T-helper 1 cell treated with Interleukin-12 subunit alpha and Interleukin-12 subunit beta and Interleukin-4 antibody, amounts not matched to agents 30 ng/mL and 1 ng/mL, for 36 hours (primary cell): ENCODE measurements at regions not wholly inside any gene's neighbourhood (a gene's known extent, or its start where the extent isn't known, plus 50 kb on each side); places are given as distances from the start of the nearest gene placed in this dataset.
"Not testable (repeated sequence)": the region's sequence is repeated elsewhere in the genome, so short reads cannot be mapped to it uniquely, and the experiment has no call there.

Source experiments
- intact Hi-C: fragments of 100-400 bp; cut with micrococcal nuclease; formaldehyde crosslinking; loops from one replicate; pipeline ENCODE4 v1.15.1; 2024

DNA sequence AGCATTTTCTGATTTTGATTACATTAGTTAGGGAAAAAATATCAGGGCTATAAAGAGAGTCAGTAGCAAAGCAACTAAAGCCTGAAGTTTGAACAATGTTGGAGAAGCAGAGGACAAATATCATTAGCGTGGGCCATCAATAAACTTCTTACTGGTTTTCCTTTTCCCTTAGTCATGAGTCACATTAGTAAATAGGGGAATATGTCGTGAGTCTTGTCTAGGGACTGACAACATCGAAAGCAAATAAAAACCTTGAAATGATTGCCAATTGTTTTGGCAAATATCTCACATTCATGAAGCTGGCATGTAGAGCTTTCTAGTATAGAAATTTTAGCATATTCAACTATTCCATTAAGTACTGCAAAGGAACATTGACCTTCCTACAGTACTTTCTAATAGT lies 806.0 kb upstream of the SORCS1 start:
- intact Hi-C loops = no loop called here

DNA sequence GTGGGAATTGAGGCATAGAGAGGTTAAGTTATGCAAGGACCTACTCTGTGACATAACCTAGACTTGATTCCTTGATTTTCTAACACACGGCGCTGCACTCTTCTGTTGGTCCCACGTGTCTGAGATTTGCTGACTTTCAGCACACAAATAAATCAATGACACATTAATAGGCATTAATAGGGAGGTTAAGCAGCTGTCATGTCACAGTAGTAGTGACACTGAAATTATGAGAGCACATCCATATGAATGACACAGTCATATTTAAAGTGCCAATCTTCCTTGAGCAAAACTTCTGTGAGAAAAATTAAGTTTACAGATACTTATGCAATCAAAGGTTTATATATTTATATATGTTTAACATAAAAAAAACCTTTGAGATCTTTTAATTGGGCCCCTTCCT lies 805.4 kb upstream of the SORCS1 start:
- intact Hi-C loops = no loop called here

DNA sequence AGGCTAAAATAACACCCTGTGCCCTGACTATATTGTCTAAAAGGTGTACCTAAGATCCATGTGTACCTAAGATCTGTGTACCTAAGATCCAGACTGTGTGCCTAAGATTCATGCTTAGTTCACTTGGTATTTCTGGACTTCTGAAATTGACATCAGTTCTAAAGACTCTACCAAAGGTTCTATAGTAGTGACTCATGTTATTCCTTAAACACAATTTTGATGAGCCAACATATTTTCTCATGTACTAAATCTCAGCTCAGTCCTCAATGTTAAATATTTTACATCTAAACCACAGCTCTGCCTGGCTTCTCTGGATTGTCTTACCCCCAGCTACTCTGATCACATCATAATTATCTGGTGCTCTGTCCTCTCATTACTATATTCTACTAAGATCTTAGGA lies 802.3 kb upstream of the SORCS1 start:
- intact Hi-C loops = no loop called here

DNA sequence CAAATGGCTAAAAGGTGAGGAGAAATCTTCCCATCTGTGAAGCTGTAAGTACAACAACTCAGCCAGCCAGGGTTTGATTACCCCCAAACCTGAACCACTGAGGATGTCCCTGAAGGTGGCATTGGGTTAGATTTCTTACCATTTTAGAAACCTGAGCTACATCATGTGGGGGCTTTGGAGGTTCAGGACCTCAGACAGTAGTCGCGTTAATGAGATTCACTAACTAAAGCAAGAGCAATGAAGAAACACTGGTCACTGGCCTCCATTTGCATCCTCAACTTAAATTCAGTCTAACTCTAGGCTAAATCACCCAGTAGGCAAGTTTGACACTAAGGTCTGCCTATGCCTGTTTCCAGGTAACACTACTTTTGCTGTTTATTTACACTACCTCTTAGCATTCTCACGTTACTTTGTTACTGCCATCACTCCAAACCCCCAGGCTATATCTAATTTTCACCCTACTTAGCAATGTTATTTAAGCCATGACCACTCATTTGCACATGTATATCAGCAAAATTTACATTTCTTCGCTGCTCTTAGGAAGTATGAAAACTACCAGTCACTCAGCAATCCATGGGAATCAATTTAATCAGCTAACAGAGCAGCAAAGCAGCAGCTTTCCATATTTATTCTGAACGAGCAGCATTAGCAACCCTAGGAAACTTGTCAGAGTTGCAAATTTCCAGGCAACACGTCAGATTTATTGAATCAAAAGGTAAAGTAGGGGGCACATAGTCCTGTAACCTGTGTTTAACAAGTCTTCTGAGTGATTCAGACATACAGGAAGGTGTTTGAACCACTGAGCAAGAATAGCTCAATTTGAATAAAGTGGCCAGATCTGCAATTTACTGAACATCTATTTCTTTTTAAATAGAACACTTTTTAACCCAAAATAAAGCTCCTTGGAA lies 788.4 kb upstream of the SORCS1 start:
- intact Hi-C loops = no loop called here

DNA sequence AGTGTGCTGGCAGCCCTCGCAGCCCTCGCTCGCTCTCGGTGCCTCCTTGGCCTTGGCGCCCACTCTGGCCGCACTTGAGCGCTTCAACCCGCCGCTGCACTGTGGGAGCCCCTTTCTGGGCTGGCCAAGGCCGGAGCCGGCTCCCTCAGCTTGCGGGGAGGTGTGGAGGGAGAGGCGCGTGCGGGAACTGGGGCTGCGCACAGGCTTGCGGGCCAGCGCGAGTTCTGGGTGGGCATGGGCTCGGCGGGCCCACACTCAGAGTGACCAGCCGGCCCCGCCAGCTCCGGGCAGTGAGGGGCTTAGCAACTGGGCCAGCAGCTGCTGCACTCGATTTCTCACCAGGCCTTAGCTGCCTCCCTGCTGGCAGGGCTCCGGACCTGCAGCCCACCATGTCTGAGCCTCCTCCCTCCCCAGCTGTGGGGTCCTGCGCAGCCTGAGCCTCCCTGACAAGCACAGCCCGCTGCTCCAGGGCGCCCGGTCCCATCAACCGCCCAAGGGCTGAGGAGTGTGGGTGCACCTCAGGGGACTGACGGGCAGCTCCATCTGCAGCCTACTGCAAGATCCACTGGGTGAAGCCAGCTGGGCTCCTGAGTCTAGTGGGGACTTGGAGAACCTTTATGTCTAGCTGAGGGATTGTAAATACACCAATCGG lies 786.0 kb upstream of the SORCS1 start:
- intact Hi-C loops = not testable (repeated sequence)

DNA sequence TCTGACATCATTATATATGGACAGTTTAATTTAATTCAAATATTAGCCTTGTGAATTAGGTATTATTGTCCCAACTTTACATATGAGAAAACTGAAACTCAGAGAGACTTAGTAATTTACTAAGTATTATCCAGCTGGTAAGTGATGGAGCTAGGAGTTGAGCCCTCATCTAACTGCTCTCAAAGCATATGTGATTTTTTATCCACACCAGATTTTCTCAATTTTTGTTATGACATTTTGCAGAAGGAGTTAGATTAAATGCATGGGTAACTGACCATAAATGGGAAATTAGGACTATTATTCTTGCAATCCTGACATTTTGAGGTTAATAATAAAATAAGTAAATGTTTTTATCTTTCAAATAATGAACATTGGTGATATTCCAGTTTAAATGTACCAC lies 778.3 kb upstream of the SORCS1 start:
- intact Hi-C loops = no loop called here

DNA sequence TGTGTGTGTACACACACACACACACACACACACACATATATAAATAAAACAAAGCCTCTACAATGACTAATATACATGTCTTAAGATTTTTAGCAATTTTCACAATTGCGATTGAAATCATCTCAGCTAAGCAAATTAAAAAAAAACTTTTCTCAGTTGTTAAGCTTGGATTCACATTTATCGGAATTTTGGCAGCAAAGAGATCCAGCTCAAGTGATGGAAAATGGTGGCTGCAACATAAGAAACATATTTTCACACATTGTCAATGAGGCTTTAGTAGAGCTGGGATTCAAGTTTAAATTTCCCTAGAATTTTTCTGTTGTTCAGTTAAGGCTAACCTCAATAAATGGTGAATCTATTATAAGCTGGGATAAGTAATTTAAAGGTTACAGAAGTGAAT lies 768.6 kb upstream of the SORCS1 start:
- intact Hi-C loops = no loop called here

DNA sequence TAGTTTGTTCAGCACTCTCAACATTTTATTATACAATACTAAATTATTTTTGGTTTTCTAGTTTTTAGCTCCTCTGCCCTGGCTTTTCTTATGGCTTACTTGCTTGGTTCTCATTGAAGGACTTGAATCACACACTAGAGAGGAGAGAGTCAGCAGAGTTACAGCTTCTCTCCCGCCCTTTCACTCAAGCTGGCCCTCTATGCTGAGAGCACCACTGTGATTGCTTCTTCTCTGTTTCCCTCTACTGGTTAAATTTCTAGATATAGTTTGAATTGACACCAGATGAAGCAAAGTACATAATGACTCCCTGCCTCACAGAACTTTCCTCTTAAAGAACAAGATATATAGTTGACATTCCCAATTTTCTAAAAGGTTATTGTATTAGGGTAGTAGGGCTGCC lies 767.3 kb upstream of the SORCS1 start:
- intact Hi-C loops = no loop called here

DNA sequence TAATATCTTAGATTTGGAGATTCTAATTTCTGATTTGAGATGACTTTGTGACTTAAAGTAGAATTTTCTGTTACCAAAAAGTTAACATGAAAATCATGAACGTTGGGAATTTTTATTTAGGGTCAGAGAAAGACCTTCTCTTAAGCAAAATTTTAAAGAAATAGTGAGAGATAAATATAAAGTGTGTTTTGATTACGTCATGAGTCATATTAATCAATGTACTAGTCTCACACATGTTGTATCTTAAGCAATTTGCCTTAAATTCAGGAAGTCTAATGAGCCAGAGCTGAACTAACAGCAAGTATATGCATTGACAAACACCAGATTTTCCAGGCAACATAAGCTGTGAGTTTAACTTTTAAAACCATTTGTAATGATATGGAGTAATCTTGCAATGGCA lies 765.5 kb upstream of the SORCS1 start:
- intact Hi-C loops = no loop called here

DNA sequence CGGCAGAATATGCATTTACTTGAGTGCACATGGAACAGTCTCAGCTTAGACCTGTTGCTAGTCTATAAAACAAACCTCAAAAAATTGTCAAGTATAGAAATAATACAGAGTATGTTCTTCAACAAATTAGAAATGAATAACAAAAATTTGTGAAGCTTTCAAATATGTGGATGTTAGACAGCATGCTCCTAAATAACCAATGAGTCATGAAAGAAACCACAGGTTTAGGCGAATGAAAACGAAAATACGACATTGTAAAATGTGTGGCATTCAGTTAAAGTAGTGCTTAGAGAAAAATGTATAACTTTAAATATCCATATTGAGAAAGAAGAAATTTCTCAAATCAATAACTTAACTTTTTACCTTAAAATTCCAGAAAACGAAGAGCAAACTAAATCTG lies 760.0 kb upstream of the SORCS1 start:
- intact Hi-C loops = no loop called here

DNA sequence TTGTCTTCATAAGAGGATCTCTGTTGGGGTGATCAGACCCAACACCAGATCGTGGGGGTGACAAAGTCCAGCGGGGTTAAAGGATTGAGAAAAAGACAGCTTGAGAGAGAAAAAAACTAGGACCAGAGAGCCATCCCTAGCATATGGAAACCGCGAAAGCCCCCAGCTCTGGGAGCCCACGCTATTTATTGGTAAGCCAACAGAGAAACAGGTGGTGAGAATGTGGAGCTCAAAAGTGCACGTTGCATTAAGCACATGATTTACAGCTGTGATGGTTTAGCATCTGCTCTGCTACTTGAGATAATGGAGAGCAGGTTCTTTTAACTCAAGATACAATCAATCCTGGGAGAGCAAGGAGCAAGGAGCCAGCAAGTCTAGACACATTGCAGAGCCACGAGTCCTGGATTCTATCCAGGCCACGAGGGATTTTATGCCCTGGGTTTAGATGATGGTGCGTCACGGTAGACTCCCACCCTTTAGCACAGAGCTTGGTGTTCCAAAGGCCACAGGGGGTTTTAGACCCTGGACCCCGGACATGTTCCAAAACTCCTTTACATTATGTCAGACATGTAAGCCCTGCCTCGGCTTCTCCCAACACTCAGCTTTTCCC lies 755.2 kb upstream of the SORCS1 start:
- intact Hi-C loops = no loop called here

DNA sequence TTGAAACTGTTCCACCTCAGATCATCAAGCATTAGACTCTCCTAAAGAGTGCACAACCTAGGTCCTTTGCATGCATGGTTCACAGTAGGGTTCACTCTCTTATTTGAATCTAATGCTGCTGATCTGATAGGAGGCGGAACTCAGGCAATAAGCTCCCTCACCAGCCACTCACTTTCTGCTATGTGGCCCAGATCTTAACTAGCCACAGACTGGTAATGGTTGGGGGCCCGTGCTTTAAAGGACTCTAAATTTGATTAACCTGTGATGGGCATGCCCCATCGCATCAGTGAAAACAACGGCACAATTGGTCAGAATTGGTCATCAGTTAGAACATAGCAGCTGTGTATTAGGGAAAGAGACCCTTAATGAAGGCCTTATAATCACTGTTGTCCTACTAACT lies 753.7 kb upstream of the SORCS1 start:
- intact Hi-C loops = no loop called here

DNA sequence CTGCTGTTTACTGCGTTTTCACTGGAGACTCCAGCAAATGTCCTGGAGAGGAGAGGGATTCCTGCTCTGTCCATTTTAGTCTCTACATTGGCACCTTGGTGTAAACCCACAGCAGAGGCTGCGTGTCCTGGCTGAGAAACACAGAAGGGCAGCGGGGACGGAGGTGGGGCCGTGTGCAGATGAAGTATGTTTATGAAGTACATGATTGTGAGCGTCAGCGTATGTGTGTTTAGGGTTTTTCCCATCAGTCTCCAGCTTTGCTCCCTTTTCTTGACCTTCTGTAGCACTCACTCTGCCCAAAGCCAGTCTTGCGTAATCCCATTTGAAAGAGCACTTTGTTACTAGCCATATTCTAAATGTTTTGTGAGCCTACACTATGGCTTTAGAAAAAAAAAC lies 750.7 kb upstream of the SORCS1 start:
- intact Hi-C loops = no loop called here

DNA sequence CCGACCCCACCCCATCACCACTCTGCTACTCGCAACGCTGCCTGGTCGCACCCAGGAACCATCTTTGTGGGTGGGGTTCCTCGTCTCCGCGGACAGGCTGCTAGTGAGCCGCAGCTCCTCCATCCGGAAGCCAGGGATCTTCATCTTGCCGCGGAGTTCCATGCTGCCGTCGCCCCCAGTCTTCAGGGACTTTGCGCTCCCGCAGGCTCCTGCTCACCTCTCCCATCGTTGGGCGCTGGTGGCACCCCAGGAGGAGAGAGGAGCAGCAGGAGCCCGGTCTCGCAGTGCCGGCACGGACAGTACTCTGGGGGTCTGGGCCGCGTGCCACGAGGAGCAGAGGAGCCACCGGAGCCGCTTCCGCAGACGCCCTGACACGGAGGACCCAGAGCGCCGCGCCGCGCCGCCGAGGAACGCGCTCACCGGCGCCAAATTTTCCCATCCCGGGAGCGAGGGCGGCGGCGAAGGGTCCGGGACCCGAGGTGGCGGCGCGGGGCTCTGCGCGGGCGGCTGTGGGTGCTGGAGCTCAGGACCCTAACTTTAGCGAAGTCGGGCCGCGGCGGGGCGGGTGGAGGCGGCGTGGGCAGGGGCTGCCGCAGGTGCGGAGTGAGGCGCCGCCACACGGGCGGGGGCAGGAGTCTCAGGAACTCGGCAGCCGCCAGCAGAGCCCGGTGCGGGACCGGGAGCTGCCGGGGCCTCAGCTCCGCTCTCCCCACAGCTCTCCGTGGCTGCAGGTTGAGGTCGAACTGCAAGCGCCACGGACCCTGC lies 750.1 kb upstream of the SORCS1 start:
- intact Hi-C loops = no loop called here

DNA sequence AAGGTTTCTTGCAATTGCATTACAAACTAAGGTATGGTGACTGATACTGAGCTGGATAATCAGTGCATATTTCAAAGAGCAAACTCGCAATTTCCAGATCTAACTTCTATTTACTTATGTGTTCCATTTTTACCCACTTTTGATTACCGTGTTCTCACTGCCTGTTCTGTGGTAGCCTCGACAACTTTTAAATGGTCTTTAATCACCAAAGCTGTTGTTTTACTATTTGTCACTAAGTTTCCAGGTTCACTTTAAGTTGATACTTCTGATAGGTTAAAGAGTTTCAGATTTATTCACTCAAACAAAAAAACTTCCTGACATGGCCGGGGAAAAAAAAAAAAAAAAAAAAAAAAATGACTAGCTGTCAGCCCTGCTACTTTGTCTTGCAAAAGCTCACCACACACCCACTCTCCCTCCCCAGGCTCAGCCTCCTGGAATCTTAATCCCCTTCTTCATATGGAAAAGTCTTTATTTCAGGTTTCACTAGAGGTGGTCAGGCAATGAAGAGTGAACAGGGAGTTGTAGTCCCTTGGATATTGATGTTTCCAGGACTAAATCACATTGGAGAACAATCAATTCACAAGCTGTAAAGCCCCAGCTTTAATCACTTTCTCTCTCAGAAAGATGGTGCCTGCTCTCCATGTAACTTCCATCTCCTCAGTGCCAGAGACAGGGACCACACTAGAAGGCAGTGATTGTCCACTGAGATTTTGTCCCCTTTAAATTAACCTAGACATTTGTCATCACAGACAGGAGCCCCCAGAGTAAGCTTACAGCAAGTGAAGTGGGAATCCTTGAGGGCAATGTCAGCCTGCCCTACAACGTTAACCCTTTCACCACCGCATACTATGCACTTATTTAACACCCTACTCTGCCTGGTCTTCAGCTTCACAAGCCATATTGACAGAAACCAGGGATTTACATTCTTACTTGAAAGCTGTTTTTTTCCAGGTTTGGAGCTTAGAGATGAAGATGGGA lies 749.1 kb upstream of the SORCS1 start:
- intact Hi-C loops = no loop called here

DNA sequence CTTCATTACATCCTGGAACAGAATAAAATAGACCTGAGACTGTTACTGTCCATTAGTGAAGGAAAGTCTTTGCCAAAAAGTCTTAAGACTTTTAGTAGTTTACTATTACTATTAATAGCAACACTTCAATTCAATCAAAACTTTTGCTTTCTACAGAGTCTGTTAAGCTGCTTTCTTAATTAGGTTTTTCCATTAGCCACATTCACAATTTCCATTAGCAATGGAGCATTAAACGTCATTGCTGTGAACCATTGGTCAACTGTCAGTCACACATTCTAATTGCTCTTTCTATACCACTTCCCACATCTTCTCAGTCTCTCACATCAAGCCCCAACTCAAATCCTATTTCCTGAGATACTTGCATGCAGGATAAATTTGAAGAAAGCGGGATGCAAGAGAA lies 736.6 kb upstream of the SORCS1 start:
- intact Hi-C loops = no loop called here

DNA sequence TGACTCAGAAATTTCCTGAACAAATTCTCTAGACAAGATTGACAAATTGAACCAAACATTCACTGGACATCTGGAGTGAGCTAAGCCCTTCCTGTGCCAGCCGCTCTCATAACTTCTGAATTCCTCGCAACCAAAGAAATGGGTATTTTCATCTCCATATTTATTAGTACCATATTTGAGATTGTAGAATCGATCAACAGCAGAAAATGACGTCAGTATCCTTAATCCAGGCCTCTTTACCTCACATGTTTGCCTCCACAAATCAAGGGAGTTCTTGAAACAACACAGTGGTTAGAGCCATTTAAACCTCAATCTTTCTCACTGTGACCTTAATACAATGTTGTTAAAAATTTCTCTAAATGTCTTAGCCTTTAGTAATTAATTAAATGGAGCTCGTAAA lies 735.6 kb upstream of the SORCS1 start:
- intact Hi-C loops = no loop called here

DNA sequence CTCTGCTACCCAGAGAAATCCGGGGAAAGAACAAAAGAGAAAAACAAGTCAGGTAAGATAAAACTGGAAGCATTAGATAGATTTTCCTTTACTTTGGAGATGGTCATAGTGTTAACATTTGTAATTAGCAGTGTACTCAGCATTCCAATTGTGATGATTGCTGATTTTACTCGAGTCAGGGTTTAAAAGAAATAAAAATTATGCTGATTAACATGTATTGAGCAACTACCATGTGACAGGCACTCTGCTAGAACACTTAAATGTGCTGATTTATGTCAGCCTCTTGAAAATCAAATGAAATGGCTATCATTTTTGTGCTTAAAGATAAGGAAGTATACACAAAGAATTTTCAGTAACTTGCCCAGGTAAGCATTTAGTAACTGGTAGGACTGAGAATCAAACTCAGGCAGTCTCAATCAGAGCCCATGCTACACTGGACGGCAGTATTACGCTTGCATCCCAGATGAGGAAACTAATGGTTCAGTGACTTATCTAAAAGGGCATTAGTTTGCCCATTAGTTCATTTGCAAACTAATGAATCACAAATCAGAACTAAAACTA lies 735.1 kb upstream of the SORCS1 start:
- intact Hi-C loops = no loop called here

DNA sequence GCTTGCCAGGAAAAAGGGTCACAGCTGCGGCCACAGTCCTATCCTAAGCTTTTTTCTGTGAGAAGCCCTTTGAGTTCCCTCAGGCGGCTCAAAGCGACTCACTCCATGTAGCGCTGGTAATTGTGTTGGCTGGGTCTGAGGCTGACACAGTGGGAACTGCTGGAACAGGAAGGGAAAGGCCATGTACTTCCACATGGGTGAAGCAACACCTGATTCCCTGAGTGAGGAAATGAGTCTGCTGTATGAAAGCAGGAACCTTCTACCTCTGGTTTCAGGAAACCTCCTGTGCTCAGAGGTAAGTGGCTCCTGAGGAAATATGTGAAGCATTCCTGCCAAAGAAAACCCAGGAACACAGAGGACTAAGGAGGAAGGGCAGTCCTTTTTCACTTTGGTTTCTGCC lies 734.6 kb upstream of the SORCS1 start:
- intact Hi-C loops = no loop called here

DNA sequence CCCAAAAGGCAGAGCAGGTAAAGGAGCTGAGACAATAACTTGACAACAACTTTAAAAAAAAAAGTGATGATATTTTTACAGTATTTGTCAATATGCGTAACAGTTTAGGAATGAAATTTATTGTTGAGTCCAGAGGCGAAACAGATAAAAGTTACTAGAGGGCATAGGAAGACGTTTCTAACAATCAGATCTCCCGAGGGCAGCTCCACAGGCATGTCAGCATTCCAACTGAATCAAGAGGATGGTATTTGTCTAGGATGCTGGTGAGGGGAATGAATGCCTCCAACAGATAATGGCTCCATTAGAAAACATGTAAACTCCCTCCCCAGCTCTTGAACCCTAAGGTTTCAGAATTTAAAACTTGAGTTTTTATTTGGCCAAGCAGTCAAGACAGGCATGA lies 733.9 kb upstream of the SORCS1 start:
- intact Hi-C loops = no loop called here
